H1 (cell line): ENCODE measurements at regions not wholly inside any gene's neighbourhood (a gene's known extent, or its start where the extent isn't known, plus 50 kb on each side); places are given as distances from the start of the nearest gene placed in this dataset.

Experiments
- CHD1 ChIP-seq: IDR thresholded peaks from 2 replicates; pipeline ENCODE4 v1.6.1; 2012; ENCODE audit warnings: low read depth, low read length, improper control_type of control experiment
- CREB1 ChIP-seq: IDR thresholded peaks from 2 replicates; pipeline ENCODE4 v1.6.1; 2012; ENCODE audit warnings: inconsistent platforms
- HDAC6 ChIP-seq: IDR thresholded peaks from one replicate; pipeline ENCODE4 v1.7.1; 2012; ENCODE audit warnings: low read depth, mild to moderate bottlenecking, inconsistent platforms, low read length, moderate library complexity
- SIN3A ChIP-seq, 2 experiments: IDR thresholded peaks in 1 of 2; conservative IDR thresholded peaks in 1 of 2; 2 replicates each; pipeline ENCODE4 v1.6.1; 2011 to 2012; ENCODE audit warnings: low read length in 2 of 2, improper control_type of control experiment in 1 of 2, low read depth in 1 of 2, mild to moderate bottlenecking in 1 of 2

- TF ChIP-seq CREB1, result no peak
- no peak for TF ChIP-seq SIN3A (conservative IDR thresholded peaks at IDR 0.05 in 1 of 2, IDR thresholded peaks at IDR 0.05 in 1 of 2; ENCODE audit: low read depth in 1 of 2, low read length in 2 of 2)
- TF ChIP-seq HDAC6, result no peak
- no peak for TF ChIP-seq CHD1
Measured at GRCh38 chr18:75533950-75534349, 106.4 kb upstream of the SMIM21 start (continued).
